GM21381 (cell line): ENCODE measurements at regions not wholly inside any gene's neighbourhood (a gene's known extent, or its start where the extent isn't known, plus 50 kb on each side); places are given as distances from the start of the nearest gene placed in this dataset.
"Not testable (repeated sequence)": the region's sequence is repeated elsewhere in the genome, so short reads cannot be mapped to it uniquely, and the experiment has no call there.

Experiments used
- ATAC-seq: cut with Tn5 transposase; IDR thresholded peaks from one replicate; pipeline ENCODE4 v1.9.1; 2021; ENCODE audit warnings: mild to moderate bottlenecking, moderate library complexity; ENCODE audit not compliant: unreplicated experiment

DNA sequence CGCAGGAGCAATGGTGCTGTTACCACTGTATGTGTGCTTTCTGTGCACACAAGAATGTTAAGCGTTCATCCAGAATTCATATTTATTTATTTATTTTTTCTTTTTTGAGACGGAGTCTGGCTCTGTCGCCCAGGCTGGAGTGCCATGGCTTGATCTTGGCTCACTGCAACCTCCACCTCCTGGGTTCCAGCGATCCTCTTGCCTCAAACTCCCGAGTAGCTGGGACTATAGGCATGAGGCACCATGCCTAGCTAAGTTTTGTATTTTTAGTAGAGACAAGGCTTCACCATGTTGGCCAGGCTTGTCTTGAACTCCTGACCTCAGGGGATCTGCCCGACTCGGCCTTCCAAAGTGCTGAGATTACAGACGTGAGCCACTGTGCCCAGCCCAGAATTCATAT lies 101.8 kb upstream of the SLC38A2 start:
- not testable (repeated sequence) for ATAC-seq

GRCh38 chr12:46473634-46474329 lies 101.2 kb upstream of the SLC38A2 start:
- ATAC-seq: peak; percentile 63

- no peak for ATAC-seq
These were observed 100.5 kb upstream of the SLC38A2 start for GRCh38 chr12:46472893-46473633.

- ATAC-seq: no peak
These were observed 99.7 kb upstream of the SLC38A2 start for GRCh38 chr12:46472144-46472705.

GRCh38 chr12:46471404-46471803 lies 98.8 kb upstream of the SLC38A2 start:
- ATAC-seq: no peak

DNA sequence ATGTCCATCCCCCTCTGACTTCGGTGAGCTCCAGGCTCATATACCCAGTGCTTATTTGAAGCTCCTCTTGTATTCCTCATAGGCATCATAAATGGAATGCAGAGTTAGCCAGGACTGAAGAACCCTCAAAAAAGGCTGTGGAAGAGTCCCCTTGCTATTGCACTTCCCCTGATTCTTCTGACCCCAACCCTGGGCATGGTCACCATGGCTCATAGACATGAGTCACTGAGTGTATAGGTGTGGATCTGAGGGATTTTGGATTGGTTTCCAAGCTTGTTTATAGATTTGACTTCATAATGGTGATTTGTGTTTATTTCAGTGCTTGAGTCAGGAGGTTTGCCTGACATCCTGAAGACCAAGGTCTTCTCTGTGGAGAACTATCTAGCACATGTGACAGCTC lies 98.4 kb upstream of the SLC38A2 start:
- no peak for ATAC-seq

GRCh38 chr12:46470036-46470627 lies 97.6 kb upstream of the SLC38A2 start:
- no peak for ATAC-seq

DNA sequence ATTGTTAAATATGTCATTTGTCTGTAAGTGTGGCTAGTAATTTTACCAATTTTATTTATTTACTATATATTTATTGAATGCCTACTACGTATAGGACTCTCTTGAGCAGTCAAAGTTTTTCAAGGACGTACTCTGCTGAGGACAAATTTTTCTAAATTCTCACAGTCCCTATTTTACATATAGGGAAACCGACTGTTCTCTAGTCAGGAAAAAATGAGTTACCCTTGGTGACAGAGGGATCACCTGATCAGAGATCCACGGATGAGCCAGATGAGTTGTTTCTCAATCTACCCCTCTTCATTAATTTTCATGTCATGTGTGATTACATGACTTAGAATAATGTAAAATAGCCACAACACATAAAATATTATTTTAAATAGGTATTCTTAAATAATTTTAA lies 96.2 kb upstream of the SLC38A2 start:
- ATAC-seq: no peak

GRCh38 chr12:46468160-46468559 lies 95.6 kb upstream of the SLC38A2 start:
- ATAC-seq: no peak

- ATAC-seq: no peak
These were observed 92.7 kb upstream of the SLC38A2 start for GRCh38 chr12:46465307-46465706.

GRCh38 chr12:46464863-46465262 lies 92.3 kb upstream of the SLC38A2 start:
- ATAC-seq: no peak

GRCh38 chr12:46462641-46463355 lies 90.2 kb upstream of the SLC38A2 start:
- no peak for ATAC-seq

- no peak for ATAC-seq
These were observed 89.5 kb upstream of the SLC38A2 start for GRCh38 chr12:46461907-46462640.

- no peak for ATAC-seq
These were observed 88.9 kb upstream of the SLC38A2 start for GRCh38 chr12:46461459-46461858.

DNA sequence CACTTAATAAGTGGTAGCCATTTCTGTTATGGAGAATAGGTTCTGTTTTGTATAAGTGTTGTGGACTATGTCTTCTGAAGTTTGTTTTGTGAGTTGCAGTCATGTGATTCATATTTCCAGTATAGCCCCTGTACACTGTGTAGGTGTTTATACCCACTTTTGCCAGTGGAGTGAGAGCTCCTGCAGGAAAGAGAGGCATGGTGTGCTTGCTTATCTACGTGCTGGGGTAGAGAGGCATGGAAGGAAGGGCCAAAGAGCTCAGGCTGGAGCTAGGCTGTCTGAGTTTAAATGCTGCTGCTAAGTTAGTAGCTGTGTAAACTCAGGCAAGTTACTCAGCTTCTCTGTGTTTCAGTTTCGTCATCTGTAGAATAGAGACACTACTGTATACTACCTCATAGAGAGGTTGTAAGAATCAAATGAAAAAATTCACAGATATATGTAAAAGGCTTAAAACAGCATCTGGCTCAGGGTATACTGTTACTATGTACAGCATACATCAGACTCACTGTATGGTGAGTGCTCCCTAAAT lies 88.2 kb upstream of the SLC38A2 start:
- ATAC-seq: no peak

DNA sequence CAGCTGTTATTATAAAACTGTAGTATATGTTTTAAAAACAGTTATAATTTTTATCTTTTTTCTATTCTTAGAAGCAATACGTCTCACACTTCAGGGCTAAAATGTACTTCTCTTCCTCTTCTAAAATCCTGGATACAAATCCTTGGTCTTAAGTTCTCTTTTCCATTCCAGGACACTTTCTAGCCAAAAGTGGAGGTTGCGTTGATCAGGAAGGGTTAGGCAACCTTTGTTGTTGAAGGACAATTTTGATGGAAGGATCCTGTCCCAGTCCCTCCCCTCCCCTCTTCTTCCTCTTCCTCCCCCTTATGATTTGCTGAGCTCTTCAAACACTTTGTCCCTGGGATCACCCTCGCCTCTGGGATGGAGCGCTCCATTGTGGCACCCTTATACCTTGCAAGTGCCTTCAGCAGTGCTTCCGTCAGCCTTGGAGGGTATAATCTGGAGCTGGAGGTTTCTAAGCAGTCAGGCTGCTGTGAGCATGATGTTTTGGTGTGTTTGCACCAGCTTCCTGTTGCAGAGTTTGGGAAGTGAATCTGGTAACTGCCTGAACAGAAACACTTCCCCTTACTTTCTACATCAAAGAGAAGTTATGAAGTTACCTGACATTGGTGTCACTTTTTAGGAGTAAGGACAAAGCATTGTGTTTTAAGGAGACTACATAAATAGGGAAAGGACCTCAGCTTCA lies 87.4 kb upstream of the SLC38A2 start:
- ATAC-seq: no peak

DNA sequence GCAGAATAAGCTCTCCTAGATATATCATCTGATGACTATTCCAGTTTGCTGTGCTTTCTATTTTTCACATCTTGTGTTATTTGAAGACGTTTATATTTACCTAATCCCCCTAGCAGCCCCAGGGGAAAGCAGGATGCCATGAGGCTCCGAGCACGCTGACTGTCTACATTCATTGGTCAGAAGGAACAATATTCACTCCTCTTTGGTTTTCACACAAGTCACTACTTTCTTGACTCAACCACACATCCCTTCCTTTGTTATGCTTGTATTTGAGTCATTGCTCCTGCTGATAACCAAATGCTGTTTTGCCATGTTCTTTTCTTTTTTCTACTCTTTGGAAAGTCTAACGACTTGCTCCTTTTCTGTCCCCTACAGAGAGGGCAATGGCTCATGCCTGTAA lies 86.5 kb upstream of the SLC38A2 start:
- no peak for ATAC-seq

- no peak for ATAC-seq
These were observed 86.0 kb upstream of the SLC38A2 start for GRCh38 chr12:46458500-46459102.

- no peak for ATAC-seq
These were observed 85.4 kb upstream of the SLC38A2 start for GRCh38 chr12:46457958-46458357.
